GM12874 (cell line): ENCODE measurements at regions not wholly inside any gene's neighbourhood (a gene's known extent, or its start where the extent isn't known, plus 50 kb on each side); places are given as distances from the start of the nearest gene placed in this dataset.

Experiments used
- TF ChIP-seq, protein P1 (sequence below): IDR thresholded peaks from 2 replicates; pipeline ENCODE4 v1.5.1; 2011; ENCODE audit warnings: low read depth, mild to moderate bottlenecking, control low read depth, low read length, moderate library complexity; ENCODE audit not compliant: insufficient read depth

DNA sequence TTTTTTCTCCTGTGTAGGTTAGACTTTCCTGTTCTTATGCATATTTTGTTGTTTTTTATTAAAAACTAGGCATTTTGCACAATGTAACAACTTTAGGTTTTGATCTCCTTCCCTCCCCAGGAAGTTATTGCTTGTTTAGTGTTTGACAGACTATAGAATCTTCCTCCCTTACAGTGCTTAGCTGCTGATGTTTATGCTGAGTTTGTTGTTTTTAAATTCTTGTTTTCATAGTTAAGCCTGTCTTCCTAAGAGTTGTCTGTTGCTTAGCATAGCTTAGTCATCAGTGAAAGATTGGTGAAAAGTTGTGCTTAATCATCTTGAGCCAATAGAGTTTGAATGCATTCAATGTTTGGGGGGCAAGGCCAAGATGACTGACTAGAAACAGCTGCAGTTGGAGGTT lies 157.5 kb downstream of the NKX6-1 start:
- TF ChIP-seq, protein P1, sequence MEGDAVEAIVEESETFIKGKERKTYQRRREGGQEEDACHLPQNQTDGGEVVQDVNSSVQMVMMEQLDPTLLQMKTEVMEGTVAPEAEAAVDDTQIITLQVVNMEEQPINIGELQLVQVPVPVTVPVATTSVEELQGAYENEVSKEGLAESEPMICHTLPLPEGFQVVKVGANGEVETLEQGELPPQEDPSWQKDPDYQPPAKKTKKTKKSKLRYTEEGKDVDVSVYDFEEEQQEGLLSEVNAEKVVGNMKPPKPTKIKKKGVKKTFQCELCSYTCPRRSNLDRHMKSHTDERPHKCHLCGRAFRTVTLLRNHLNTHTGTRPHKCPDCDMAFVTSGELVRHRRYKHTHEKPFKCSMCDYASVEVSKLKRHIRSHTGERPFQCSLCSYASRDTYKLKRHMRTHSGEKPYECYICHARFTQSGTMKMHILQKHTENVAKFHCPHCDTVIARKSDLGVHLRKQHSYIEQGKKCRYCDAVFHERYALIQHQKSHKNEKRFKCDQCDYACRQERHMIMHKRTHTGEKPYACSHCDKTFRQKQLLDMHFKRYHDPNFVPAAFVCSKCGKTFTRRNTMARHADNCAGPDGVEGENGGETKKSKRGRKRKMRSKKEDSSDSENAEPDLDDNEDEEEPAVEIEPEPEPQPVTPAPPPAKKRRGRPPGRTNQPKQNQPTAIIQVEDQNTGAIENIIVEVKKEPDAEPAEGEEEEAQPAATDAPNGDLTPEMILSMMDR, result no peak

DNA sequence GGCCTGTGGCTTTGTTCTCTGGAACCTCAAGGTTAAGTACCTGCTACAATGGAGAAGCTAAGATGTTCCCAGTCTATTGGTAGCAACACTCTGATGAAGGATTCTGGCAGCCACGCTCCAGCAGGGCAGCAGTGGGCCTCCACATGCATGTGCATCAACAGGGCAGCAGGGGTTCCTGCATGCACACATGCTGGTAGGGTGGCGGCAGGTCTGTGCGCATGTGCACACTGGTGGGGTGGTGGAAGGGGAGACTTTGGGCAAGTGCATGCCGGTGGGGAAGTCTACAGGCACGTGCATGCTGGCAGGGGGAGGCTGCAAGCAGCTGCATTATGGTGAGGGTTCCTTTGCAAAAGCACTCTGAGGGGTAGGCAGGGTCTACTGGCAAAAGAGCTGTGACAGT lies 160.7 kb downstream of the NKX6-1 start:
- TF ChIP-seq, protein P1, result no peak

DNA sequence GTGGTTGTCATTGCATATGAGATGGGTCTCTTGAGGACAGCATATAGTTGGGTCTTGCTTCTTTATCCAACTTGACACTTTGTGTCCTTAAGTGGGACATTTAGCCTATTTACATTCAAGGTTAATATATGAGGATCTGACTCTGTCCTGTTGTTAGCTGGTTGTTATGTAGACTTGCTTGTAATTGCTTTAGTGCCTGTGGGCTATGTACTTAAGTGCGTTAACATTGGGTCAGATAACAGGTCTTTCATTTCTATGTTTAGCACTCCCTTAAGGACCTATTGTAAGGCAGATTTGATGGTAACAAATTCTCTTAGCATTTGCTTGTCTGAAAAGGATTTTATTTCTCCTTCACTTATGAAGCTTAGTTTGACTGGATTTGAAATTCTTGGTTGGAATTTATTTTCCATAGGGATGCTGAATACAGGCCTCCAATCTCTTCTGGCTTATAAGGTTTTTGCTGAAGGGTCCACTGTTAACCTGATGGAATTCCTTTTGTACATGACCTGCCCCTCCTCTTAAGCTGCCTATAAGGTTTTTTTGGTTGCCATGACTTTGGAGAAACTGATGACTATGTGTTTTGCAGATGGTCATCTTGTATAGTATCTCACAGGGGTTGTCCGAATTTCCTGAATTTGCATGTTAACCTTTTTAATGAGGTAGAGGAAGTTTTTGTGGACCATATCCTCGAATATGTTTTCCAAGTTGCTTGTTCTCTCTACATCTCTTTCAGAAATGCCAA lies 162.0 kb downstream of the NKX6-1 start:
- TF ChIP-seq, protein P1, result no peak

DNA sequence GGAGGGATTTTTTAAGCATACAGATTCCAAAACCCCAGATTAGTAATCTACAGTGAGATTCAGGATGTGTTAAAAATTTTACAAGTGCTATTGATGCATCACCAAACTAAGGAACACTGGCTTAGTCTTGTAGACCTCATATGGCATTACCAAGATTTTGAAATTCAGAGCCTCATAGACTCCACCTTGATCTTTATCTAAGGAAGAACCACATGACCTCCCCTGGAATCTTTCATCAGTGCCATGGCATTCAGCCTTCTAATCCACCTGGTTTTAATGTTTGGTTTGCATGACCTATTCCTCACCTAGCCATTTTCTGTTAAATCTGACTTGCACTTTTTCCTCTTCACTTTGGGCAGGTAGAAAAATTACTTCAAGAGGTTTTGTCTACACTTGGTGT lies 171.6 kb downstream of the NKX6-1 start:
- TF ChIP-seq, protein P1, result no peak

DNA sequence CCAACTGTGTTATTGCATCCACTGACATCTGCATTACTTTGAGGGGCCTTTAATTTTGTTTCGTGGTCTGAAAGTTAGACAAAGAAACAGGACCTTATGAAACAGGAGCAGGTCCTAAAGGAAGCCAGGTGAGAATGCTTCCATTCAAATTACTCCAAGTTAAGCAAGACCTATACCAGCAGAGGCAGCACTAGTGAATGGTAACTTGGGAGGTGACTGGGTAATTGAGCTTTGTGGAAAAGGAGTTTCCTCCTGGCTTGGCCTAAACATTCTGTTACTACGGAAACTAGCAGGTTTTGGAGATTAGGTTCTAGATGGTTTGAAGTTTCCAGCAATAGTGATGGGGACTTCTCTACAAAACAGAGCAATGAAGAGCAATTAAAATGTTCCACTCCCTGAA lies 173.5 kb downstream of the NKX6-1 start:
- TF ChIP-seq, protein P1, result no peak

DNA sequence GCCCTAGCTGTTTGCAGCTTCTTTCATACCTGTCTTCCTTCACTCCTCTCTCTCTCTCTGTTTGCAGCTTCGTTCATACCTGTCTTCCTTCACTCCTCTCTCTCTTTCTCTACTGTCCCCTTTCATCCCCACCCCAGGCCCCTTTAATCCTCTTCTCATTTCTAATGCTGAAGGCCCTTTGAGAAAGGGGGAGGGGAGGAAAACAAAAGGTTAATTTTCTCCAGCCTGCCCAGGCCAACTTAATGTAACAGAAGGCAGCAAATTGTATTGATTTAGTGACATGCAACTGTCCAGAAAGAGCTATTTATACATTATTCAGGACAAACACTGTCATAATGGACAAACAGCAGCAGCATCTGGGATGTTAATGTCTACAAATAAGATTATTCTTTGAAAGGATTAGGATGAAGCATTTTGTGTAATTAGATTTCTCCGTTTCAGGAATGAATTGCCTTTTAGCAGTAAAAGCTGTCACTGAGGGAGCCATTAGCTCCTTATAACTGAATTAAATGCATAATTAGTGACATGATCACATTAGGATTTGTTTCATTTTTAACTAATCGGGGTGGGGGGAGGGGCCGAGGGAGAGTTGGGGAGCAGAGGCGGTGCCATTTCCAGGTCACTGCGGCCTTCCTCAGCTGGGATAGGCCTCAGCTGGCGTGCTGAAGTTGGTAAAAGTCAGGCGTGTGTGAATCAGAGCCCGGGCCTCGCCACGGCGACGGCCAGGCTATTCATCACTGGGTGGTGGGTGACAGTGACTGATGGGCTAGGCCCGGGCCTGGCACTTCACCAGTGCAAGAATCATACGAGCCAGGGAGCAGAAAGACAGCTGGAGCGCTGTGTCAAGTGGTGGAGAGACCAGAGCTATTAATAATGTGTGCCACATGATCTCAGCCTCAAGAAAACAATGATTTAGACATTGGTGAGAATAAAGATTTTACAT lies 174.5 kb downstream of the NKX6-1 start:
- TF ChIP-seq, protein P1, result no peak

DNA sequence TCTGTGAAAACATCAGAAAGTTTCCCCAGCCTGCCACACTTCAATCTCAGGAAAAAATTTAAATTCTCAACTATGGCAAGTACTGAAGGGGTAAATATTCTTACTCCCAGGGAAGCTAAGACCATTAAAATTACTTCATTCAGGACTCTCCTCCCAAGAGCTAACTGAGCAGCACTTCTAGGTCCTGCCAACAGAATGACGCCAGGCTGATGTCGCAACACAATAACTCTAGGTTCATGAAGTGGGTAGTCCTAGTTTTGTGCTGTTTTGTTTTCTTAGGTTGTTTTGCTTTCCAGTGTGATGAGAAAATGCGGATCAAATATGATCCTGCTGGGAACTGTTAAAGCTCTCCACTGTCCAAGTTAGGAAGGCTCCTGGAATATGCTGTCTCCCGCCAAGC lies 180.0 kb downstream of the NKX6-1 start:
- TF ChIP-seq, protein P1, result no peak
